ENCODE measurements at regions not wholly inside any gene's neighbourhood (a gene's known extent, or its start where the extent isn't known, plus 50 kb on each side); places are given as distances from the start of the nearest gene placed in this dataset.

DNA sequence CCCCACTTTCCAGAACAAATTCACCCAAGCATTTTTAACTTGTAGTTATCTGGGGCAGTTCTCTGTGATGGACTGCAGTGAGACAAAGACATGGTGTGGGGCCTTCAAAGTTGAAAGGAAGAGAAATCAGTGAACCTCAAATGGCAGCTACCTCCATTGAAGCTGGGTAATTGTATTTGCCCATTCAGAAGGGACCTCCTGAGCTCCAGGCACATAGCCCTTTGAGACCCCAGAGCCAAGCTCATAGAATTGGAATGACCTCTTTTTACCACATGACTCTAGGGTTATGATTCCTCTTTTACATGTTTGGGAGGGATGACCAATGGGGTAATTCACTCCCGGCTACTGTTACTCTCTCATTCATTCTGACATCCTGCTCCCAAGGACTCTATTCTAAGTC, 368.4 kb upstream of the ITGA1 start:
- peak; percentile 86 for DNase-seq

- DNase-seq = no peak
These were observed 360.1 kb upstream of the ITGA1 start for GRCh38 chr5:52427615-52428014.

DNA sequence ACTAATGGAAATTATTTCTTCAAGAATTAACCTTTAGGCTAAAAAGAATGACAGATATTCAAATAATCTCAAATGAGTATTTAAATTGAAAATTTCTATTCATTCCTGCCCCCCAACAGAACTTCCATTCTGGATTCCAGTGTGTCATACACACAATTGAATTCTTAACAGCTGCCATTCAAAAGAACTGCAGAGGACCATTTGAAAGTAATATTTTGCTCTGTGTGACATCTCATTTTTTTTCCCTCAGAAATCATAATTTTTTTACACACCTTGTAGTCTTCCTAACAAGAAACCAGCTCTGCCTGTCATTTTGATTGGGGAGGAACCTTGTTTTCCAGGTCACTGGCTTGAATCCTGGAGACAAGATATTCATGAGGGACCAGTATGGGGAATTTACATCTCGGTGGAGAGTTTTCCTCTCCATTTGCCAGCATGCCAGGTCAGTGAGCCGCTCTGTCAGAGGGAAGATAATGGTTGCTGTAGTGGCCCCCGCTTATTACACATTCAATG, 358.7 kb upstream of the ITGA1 start:
- DNase-seq = peak; percentile 80

DNA sequence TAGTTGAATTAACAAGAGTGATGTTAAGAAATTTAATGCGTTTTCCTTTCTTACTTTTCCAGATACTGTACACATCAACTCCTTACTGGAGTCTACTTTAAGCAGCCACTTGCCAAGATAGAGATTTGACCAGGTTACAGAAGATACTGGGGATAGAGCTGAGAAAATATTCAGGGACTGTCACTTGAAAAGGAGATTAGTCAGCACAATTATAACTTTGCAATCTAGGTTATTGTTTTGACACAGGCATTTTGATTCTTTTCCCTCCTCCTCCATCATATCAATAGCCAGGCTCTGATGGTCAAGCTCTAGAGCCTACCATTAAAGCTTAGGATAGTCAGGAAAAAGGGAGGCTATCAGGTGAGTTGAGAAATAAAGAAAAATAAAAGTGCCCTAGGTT, 345.9 kb upstream of the ITGA1 start:
- no peak for DNase-seq

DNA sequence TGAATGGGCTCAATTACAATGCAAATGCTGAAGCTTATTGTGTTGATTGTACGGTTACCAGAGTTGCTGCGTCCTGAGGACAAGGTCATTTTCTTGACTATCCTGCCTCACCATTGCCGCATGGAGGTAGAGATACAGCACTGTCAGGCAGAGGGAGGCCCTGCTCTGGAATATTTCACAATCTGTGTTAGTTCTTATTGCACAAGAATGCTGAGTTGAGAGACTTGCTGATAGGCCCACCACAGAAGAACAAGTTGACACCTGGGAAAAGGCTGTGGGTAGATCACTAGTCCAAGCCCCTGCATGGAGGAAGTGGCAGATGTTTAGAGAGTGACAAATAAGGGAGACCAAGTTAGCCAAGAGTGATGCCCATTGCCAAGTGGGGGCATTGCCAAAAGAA, 344.5 kb upstream of the ITGA1 start:
- DNase-seq = no peak

DNA sequence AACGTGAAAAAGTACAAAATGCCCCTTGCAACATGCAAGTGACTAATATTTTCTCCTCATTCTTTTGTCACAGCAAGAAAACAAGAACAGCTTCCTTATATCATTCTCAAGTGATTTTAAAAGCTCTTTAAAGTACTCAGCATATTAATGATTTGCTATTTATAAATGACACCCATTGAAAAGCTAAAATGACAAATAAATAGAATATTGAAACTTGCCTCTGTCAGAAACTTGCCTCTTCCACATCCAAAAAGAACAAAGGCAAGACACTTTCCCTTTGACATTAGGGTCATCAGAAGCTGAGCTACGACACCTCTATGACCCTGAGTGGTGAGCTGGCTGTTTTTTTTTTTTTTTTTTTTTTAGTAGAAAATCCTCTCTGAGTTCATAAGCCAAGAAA, 339.6 kb upstream of the ITGA1 start:
- DNase-seq = no peak

DNA sequence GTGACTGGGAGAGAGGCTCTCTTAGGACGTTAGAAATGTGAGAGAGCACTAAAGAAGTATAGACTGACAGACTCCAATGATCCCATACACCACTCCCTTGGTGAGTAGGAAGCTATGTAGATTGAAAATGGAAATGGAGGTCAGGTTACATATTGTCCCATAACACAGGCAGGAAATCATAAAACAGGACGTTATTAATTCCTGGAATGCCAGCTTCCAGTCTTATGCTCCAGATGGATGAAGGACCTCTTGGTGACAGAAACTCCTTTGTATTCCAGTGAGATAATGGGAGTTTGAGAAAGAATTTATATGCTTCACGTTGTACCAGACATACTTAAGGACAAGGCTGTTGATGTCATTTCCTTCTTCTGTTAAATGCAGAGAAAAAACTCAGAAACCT, 338.2 kb upstream of the ITGA1 start:
- DNase-seq = no peak

DNA sequence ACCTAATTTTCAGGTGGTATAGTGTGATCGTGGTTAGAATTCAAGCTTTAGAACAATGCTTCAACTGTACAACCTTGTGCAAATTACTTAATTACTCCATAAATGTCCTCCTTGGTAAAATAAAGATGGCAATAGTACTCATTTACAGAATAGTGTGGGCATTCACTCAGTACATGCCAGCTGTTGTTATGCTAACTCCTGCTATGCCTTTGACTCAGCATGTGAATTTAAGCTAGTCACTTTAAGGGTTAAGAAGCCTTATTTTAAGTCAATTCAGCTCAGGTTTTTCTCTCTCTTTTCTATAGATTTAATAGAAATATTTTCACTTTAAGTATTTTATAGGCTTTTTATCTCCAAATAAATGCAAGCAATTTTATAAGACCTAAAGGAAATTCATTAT, 335.6 kb upstream of the ITGA1 start:
- DNase-seq = no peak

DNA sequence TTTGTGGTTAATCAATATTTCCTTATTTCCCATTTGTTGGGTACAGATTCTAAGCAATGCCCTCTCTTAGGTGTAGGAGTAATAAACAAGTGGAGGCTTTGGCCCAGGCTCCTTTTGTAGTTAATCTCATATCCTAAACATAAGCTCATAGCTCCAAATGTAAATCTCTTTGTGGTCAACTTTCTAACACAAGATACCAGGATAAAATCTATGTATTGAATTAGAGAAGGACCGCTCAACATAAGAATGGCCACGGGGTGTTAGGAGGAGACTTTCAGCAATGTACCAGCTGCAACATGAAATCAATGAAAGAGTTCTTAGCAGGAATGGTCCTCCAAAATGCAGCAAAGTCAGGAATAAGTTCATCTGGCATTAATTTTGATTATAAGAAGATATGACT, 334.5 kb upstream of the ITGA1 start:
- no peak for DNase-seq

DNA sequence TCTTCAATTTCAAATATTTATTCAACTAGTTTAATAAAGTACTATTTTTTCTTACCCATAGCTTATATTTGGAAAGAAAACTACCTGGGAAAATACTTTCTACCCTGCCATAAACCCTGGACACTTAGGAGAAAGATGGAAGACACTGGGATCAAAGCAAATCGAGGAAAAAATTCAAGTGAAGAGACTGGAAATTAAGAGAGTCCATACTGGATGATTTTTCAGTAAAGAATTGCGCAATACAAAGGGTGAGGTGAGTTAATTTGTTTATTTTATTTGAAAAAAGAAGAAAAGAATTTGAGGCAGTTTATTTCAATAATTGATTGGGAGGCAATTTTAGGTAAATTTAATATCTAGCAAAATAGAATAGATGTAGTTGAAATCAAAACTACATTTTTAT, 331.8 kb upstream of the ITGA1 start:
- DNase-seq = no peak

DNA sequence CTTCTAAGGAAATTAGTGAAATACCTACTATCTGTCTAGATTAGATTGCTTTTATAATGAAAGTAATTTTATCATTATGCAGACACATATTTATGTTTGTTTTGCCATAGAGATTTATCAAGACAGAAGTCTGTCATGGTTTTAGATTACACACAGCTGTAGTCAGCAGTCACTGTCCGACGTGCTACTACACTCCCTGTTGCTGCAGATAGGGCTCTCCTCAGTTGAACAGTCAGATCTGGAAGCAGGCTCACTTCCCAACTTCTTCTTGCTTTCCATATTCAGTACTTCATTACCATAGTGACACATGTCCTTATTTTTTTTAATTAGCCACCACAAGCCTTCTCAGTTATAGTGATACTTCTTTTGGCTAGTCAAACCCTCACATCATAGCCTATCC, 329.9 kb upstream of the ITGA1 start:
- peak; percentile 9 for DNase-seq

GRCh38 chr5:52466113-52466512, 321.6 kb upstream of the ITGA1 start:
- peak; percentile 66 for DNase-seq

DNA sequence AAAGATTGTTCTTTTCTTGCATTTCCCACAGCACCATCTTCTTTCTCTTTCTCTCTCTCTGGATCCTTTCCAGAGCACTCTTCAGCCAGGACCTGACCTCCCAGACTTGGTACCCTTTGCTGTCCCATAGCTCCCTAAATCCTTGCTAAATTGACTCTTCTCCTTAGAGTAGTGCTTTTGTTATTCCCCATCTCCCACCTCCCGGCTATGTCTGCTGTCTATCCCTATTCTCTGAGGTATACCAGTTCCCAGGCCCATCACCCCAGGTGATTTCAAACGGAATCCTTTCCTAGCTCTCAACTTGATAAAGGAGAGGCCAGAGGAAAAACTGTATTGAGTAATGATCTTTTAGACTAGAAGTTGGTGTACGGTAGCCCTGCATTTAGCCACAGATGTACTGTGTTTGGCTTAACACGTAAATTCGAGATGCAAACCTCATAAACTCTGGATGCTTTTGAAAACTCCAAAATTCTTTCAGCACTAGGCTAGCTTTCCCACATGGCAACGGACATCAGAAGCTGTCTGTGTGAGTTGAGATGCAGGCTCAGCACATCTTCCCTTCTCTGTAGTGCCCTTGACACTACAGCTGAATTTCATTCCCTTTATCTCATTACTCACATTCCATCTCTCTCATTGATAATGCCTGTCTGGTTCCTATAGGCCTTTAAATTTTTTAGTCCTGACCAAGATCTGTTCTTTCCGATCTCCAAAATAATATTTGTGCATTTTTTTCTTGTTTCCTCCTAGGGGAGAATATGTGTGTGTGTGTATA, 320.8 kb upstream of the ITGA1 start:
- DNase-seq = peak; percentile 14

DNA sequence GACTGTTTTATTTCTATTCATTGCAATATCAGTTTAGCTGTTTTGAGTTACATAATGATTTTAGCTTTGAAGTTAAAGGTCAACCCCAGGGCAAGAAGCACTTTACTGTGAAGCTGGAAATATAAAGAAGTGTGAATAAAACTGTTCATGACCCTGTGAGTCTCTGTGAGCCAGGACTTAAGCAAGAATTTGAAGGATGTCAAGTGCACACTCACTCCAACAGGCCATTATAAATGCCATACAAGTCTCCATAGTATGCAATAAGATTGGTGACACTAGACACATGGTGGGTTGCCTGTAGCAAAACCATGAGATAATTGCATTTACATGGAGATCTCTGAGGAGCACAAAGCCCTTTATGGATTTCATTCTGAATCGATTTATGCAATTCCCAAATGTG, 318.7 kb upstream of the ITGA1 start:
- peak; percentile 38 for DNase-seq

GRCh38 chr5:52469420-52469819, 318.3 kb upstream of the ITGA1 start:
- DNase-seq = no peak

GRCh38 chr5:52469835-52470234, 317.9 kb upstream of the ITGA1 start:
- DNase-seq = no peak

GRCh38 chr5:52476346-52476745, 311.4 kb upstream of the ITGA1 start:
- DNase-seq = no peak

- DNase-seq = no peak
These were observed 306.5 kb upstream of the ITGA1 start for GRCh38 chr5:52481201-52481600.

GRCh38 chr5:52481851-52482250, 305.9 kb upstream of the ITGA1 start:
- DNase-seq = no peak

GRCh38 chr5:52491071-52491787, 296.5 kb upstream of the ITGA1 start:
- peak; percentile 15 for DNase-seq

DNA sequence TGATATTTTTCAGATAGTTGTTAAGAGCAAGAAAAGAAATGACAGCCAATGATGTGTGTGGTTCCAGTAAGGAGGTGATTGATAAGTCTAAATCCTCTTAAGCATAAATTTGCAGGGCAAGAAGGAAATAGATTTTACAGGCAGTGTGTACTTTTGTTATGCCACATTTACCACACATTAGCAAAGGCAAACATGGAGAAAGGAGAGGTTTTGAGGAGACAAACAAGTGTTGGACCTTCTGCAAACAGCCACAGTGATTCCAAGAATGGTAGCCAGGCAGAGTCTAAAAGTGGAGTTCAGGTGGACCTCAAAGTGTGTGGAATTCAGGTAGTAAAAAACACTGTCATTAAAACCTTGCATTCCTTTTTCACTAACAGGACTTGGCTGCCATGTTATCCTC, 295.9 kb upstream of the ITGA1 start:
- no peak for DNase-seq

GRCh38 chr5:52497133-52497693, 290.5 kb upstream of the ITGA1 start:
- DNase-seq = no peak

- DNase-seq = no peak
These were observed 289.1 kb upstream of the ITGA1 start for GRCh38 chr5:52498607-52499006.

GRCh38 chr5:52502460-52502999, 285.2 kb upstream of the ITGA1 start:
- DNase-seq = peak; percentile 64
